Liver (tissue), 3 donors: ENCODE measurements at regions not wholly inside any gene's neighbourhood (a gene's known extent, or its start where the extent isn't known, plus 50 kb on each side); places are given as distances from the start of the nearest gene placed in this dataset.

Experiments used
- FOXA1 ChIP-seq: IDR thresholded peaks from 2 replicates; pipeline ENCODE4 v1.6.1; 2016; ENCODE audit warnings: antibody characterized with exemption
- GABPA ChIP-seq, 2 donors: IDR thresholded peaks in 1 of 2; conservative IDR thresholded peaks in 1 of 2; 2 replicates each; pipeline ENCODE4 v1.6.1; 2016; ENCODE audit warnings: antibody characterized with exemption in 2 of 2, mild to moderate bottlenecking in 1 of 2, moderate library complexity in 1 of 2
- RAD21 ChIP-seq, 2 donors: IDR thresholded peaks; 2 replicates each; pipeline ENCODE4 v1.6.1; 2016; ENCODE audit warnings: antibody characterized with exemption in 2 of 2, mild to moderate bottlenecking in 2 of 2
- SP1 ChIP-seq: IDR thresholded peaks from 2 replicates; pipeline ENCODE4 v1.6.1; 2018; ENCODE audit warnings: antibody characterized with exemption, mild to moderate bottlenecking
- YY1 ChIP-seq: IDR thresholded peaks from 2 replicates; pipeline ENCODE4 v1.6.1; 2016; ENCODE audit warnings: antibody characterized with exemption, mild to moderate bottlenecking
- TF ChIP-seq, protein P1 (sequence below): IDR thresholded peaks from 2 replicates; pipeline ENCODE4 v1.6.1; 2016; ENCODE audit warnings: antibody characterized with exemption
- TF ChIP-seq, protein P2 (sequence below): fragments of 150-350 bp; IDR thresholded peaks from 2 replicates; pipeline ENCODE4 v1.5.1; 2017; ENCODE audit warnings: improper control_type of control experiment, low read depth, low read length; ENCODE audit not compliant: missing input control
- TF ChIP-seq, protein P3 (sequence below): IDR thresholded peaks from 2 replicates; pipeline ENCODE4 v1.6.1; 2016; ENCODE audit warnings: antibody characterized with exemption
- TF ChIP-seq, protein P4 (sequence below): IDR thresholded peaks from 2 replicates; pipeline ENCODE4 v1.6.1; 2016; ENCODE audit warnings: antibody characterized with exemption, mild to moderate bottlenecking
- donor health status: healthy.
- donor health status: healthy.

DNA sequence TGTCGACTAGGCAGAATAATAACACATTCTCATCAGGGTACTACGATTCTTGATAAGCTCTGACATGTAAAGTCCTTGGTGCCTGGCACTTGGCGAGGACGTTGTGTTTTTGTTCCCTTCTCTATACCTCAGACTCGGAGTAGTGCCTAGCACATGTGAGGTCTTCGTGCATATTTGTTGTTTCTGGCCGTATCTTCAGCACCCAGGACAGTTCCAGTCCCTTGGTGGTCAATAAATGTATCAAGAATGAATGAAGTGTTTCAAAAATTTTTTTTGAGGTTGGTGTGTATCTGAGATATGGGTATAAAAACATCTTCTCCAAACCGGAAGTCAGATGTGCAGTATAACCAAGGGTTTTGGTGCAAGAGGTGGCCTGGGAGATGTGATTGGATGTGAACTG lies 198.2 kb downstream of the AACS start:
- TF ChIP-seq YY1 (no peak), RAD21 (IDR thresholded peaks at IDR 0.05) (no peak), SP1 (no peak), FOXA1 (no peak), GABPA (IDR thresholded peaks at IDR 0.05 in 1 of 2, conservative IDR thresholded peaks at IDR 0.05 in 1 of 2) (no peak)
- TF ChIP-seq, protein P1, sequence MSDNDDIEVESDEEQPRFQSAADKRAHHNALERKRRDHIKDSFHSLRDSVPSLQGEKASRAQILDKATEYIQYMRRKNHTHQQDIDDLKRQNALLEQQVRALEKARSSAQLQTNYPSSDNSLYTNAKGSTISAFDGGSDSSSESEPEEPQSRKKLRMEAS = no peak
- TF ChIP-seq, protein P2, sequence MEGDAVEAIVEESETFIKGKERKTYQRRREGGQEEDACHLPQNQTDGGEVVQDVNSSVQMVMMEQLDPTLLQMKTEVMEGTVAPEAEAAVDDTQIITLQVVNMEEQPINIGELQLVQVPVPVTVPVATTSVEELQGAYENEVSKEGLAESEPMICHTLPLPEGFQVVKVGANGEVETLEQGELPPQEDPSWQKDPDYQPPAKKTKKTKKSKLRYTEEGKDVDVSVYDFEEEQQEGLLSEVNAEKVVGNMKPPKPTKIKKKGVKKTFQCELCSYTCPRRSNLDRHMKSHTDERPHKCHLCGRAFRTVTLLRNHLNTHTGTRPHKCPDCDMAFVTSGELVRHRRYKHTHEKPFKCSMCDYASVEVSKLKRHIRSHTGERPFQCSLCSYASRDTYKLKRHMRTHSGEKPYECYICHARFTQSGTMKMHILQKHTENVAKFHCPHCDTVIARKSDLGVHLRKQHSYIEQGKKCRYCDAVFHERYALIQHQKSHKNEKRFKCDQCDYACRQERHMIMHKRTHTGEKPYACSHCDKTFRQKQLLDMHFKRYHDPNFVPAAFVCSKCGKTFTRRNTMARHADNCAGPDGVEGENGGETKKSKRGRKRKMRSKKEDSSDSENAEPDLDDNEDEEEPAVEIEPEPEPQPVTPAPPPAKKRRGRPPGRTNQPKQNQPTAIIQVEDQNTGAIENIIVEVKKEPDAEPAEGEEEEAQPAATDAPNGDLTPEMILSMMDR = no peak
- TF ChIP-seq, protein P3, sequence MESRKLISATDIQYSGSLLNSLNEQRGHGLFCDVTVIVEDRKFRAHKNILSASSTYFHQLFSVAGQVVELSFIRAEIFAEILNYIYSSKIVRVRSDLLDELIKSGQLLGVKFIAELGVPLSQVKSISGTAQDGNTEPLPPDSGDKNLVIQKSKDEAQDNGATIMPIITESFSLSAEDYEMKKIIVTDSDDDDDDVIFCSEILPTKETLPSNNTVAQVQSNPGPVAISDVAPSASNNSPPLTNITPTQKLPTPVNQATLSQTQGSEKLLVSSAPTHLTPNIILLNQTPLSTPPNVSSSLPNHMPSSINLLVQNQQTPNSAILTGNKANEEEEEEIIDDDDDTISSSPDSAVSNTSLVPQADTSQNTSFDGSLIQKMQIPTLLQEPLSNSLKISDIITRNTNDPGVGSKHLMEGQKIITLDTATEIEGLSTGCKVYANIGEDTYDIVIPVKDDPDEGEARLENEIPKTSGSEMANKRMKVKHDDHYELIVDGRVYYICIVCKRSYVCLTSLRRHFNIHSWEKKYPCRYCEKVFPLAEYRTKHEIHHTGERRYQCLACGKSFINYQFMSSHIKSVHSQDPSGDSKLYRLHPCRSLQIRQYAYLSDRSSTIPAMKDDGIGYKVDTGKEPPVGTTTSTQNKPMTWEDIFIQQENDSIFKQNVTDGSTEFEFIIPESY = no peak
- TF ChIP-seq, protein P4, sequence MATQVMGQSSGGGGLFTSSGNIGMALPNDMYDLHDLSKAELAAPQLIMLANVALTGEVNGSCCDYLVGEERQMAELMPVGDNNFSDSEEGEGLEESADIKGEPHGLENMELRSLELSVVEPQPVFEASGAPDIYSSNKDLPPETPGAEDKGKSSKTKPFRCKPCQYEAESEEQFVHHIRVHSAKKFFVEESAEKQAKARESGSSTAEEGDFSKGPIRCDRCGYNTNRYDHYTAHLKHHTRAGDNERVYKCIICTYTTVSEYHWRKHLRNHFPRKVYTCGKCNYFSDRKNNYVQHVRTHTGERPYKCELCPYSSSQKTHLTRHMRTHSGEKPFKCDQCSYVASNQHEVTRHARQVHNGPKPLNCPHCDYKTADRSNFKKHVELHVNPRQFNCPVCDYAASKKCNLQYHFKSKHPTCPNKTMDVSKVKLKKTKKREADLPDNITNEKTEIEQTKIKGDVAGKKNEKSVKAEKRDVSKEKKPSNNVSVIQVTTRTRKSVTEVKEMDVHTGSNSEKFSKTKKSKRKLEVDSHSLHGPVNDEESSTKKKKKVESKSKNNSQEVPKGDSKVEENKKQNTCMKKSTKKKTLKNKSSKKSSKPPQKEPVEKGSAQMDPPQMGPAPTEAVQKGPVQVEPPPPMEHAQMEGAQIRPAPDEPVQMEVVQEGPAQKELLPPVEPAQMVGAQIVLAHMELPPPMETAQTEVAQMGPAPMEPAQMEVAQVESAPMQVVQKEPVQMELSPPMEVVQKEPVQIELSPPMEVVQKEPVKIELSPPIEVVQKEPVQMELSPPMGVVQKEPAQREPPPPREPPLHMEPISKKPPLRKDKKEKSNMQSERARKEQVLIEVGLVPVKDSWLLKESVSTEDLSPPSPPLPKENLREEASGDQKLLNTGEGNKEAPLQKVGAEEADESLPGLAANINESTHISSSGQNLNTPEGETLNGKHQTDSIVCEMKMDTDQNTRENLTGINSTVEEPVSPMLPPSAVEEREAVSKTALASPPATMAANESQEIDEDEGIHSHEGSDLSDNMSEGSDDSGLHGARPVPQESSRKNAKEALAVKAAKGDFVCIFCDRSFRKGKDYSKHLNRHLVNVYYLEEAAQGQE = no peak
